ENCODE measurements at regions not wholly inside any gene's neighbourhood (a gene's known extent, or its start where the extent isn't known, plus 50 kb on each side); places are given as distances from the start of the nearest gene placed in this dataset.

DNA sequence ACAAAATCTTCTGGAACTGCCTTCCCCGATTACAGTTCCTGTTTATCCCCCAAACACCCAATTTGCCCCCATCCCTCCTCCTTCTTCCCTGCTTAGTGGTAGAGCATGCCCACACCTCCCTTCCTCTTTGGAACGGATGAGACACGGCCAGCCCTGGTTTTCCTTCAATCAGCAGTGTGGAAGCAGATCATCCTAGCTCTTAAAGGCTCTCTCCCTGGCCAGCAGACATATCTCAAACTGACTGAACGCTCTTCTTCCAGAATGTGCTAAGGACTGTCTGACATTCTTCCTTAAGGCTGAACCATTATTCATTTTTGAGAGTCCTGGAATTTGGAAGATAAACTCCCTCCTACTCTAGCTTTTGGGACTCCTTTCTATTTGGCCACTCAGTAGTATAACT, 161.1 kb downstream of the TRIML1 start:
- Histone ChIP-seq H3K27ac (ENCODE audit: low read depth in 2 of 2, low read length in 1 of 2) (no peak overlapping the region), H3K4me1 (ENCODE audit: control insufficient read depth in 2 of 2, insufficient read depth in 2 of 2, low read length in 1 of 2) (no peaks in the 10 kb centered on the region), H3K27me3 (ENCODE audit: control insufficient read depth in 1 of 2, insufficient read depth in 2 of 2, low read length in 2 of 2) (no peaks in the 10 kb centered on the region), H3K9me3 (ENCODE audit: control insufficient read depth in 2 of 2, insufficient read depth in 1 of 2, low read depth in 1 of 2, low read length in 1 of 2) (peaks cover 0 to 2% of the 10 kb centered on the region in 2 donors), H3K4me3 (ENCODE audit: low read depth in 1 of 2, low read length in 2 of 2) (no peak overlapping the region), H3K36me3 (ENCODE audit: control insufficient read depth in 2 of 2, insufficient read depth in 2 of 2, low read length in 1 of 2) (no peaks in the 10 kb centered on the region)
- 56 to 57% methylated on average over 4 of the region's 4 CpGs for WGBS, 2 donors

DNA sequence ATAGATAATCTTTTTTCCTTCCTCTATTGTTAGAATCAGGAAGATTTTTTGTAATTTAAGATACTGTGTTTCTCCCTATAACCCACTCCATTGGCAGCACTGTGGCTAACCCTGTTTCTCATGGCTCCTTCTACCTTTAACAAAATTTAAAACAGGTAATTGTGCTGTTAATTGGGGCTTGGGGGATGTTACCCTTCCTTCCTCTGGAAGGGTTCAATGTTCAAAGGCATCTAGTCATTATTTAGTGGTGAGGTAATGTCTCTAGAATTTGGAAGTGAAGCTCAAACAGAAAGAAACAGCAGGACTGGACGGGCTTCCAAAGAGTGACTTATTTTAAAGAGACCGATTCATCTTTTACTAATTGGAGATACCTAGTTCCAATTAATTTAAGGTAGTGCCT, 166.4 kb downstream of the TRIML1 start:
- WGBS, 2 donors, result 64 to 65% methylated on average over 2 of the region's 2 CpGs
- H3K4me1 ChIP-seq (ENCODE audit: control insufficient read depth in 2 of 2, insufficient read depth in 2 of 2, low read length in 1 of 2), result no peaks in the 10 kb centered on the region
- H3K9me3 ChIP-seq (ENCODE audit: control insufficient read depth in 2 of 2, insufficient read depth in 1 of 2, low read depth in 1 of 2, low read length in 1 of 2), result peaks cover 0 to 2% of the 10 kb centered on the region in 2 donors
- no peaks in the 10 kb centered on the region for H3K27me3 ChIP-seq (ENCODE audit: control insufficient read depth in 1 of 2, insufficient read depth in 2 of 2, low read length in 2 of 2)
- no peak overlapping the region for H3K27ac ChIP-seq (ENCODE audit: low read depth in 2 of 2, low read length in 1 of 2)
- H3K36me3 ChIP-seq (ENCODE audit: control insufficient read depth in 2 of 2, insufficient read depth in 2 of 2, low read length in 1 of 2), result no peaks in the 10 kb centered on the region
- H3K4me3 ChIP-seq (ENCODE audit: low read depth in 1 of 2, low read length in 2 of 2), result no peak overlapping the region

- 67 to 84% methylated on average over 4 of the region's 4 CpGs for WGBS, 2 donors
Measured at GRCh38 chr4:188307591-188307990, 168.3 kb downstream of the TRIML1 start.

DNA sequence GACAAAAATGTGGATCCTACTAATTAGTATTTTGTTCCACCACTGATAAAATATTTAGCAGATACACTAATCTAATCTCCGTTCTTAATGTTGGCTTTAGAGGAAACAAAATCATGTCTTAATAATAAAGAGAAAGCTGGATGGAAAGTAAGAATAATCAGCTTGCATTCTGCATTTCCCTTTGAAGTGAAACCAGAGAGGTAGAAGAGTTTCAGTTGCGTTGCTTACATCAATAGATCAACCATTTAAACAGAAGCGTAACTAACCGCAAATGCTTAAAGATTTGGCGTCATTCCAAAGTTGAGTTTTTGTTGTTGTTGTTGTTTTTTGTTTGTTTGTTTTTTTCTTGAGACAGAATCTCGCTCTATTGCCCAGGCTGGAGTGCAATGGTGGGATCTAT, 168.9 kb downstream of the TRIML1 start:
- Histone ChIP-seq H3K27ac (ENCODE audit: low read depth in 2 of 2, low read length in 1 of 2) (no peak overlapping the region), H3K36me3 (ENCODE audit: control insufficient read depth in 2 of 2, insufficient read depth in 2 of 2, low read length in 1 of 2) (no peaks in the 10 kb centered on the region), H3K9me3 (ENCODE audit: control insufficient read depth in 2 of 2, insufficient read depth in 1 of 2, low read depth in 1 of 2, low read length in 1 of 2) (no peaks in the 10 kb centered on the region), H3K4me3 (ENCODE audit: low read depth in 1 of 2, low read length in 2 of 2) (no peak overlapping the region), H3K4me1 (ENCODE audit: control insufficient read depth in 2 of 2, insufficient read depth in 2 of 2, low read length in 1 of 2) (no peaks in the 10 kb centered on the region), H3K27me3 (ENCODE audit: control insufficient read depth in 1 of 2, insufficient read depth in 2 of 2, low read length in 2 of 2) (no peaks in the 10 kb centered on the region)
- 84 to 89% methylated on average over 6 of the region's 6 CpGs for WGBS, 2 donors

More at GRCh38 chr4:188307591-188307990, 168.3 kb downstream of the TRIML1 start:
- no peaks in the 10 kb centered on the region for H3K4me1 ChIP-seq (ENCODE audit: control insufficient read depth in 2 of 2, insufficient read depth in 2 of 2, low read length in 1 of 2)
- no peaks in the 10 kb centered on the region for H3K36me3 ChIP-seq (ENCODE audit: control insufficient read depth in 2 of 2, insufficient read depth in 2 of 2, low read length in 1 of 2)
- no peaks in the 10 kb centered on the region for H3K9me3 ChIP-seq (ENCODE audit: control insufficient read depth in 2 of 2, insufficient read depth in 1 of 2, low read depth in 1 of 2, low read length in 1 of 2)
- no peaks in the 10 kb centered on the region for H3K27me3 ChIP-seq (ENCODE audit: control insufficient read depth in 1 of 2, insufficient read depth in 2 of 2, low read length in 2 of 2)
- H3K27ac ChIP-seq (ENCODE audit: low read depth in 2 of 2, low read length in 1 of 2), result no peak overlapping the region
- H3K4me3 ChIP-seq (ENCODE audit: low read depth in 1 of 2, low read length in 2 of 2), result no peak overlapping the region

DNA sequence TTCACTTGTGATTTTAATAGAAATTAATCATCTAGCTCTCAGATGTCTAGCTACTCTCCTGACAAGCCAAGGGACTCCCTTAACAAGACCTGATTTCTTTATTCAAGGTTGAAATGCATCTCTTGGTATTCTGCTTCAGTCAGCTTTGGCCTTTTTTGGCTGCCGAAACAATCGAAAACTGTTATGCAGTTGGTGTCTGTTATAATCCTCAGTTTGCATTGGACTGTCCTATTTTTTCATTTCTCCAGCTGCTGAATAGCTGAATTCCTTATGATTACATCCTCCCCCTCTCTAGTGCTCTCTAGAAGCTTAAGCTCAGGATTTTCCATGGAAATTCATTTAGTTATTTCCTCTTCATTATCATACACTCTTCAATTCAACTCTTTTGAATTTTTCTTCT, 177.2 kb downstream of the TRIML1 start:
- 92 to 94% methylated on average over 2 of the region's 2 CpGs for WGBS, 2 donors
- Histone ChIP-seq H3K27me3 (ENCODE audit: control insufficient read depth in 1 of 2, insufficient read depth in 2 of 2, low read length in 2 of 2) (no peaks in the 10 kb centered on the region), H3K9me3 (ENCODE audit: control insufficient read depth in 2 of 2, insufficient read depth in 1 of 2, low read depth in 1 of 2, low read length in 1 of 2) (peaks cover 0 to 3% of the 10 kb centered on the region in 2 donors), H3K27ac (ENCODE audit: low read depth in 2 of 2, low read length in 1 of 2) (no peak overlapping the region), H3K4me3 (ENCODE audit: low read depth in 1 of 2, low read length in 2 of 2) (no peak overlapping the region), H3K36me3 (ENCODE audit: control insufficient read depth in 2 of 2, insufficient read depth in 2 of 2, low read length in 1 of 2) (no peaks in the 10 kb centered on the region), H3K4me1 (ENCODE audit: control insufficient read depth in 2 of 2, insufficient read depth in 2 of 2, low read length in 1 of 2) (no peaks in the 10 kb centered on the region)

DNA sequence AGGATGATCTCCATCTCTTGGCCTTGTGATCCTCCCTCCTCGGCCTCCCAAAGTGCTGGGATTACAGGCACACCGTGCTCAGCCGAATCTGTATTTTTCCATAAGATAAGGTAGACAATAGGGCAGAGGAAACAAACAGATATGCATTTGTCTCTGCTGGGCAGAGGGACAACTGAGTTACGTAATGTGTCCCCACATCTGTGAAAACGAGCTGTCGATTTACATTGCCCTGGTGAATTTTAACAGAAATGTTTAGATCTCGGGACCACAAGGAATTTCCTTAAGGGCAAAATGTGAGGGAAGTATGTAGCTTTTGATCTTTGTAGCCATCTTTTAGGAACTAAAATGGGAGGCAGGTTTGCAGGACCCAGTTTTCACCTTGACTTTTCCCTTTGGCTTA, 189.7 kb downstream of the TRIML1 start:
- H3K4me3 ChIP-seq (ENCODE audit: low read depth in 1 of 2, low read length in 2 of 2), result no peak overlapping the region
- H3K27ac ChIP-seq (ENCODE audit: low read depth in 2 of 2, low read length in 1 of 2), result no peak overlapping the region
- no peaks in the 10 kb centered on the region for H3K27me3 ChIP-seq (ENCODE audit: control insufficient read depth in 1 of 2, insufficient read depth in 2 of 2, low read length in 2 of 2)
- H3K4me1 ChIP-seq (ENCODE audit: control insufficient read depth in 2 of 2, insufficient read depth in 2 of 2, low read length in 1 of 2), result no peaks in the 10 kb centered on the region
- 82 to 84% methylated on average over 7 of the region's 7 CpGs for WGBS, 2 donors
- H3K36me3 ChIP-seq (ENCODE audit: control insufficient read depth in 2 of 2, insufficient read depth in 2 of 2, low read length in 1 of 2), result no peaks in the 10 kb centered on the region
- H3K9me3 ChIP-seq (ENCODE audit: control insufficient read depth in 2 of 2, insufficient read depth in 1 of 2, low read depth in 1 of 2, low read length in 1 of 2), result no peaks in the 10 kb centered on the region

DNA sequence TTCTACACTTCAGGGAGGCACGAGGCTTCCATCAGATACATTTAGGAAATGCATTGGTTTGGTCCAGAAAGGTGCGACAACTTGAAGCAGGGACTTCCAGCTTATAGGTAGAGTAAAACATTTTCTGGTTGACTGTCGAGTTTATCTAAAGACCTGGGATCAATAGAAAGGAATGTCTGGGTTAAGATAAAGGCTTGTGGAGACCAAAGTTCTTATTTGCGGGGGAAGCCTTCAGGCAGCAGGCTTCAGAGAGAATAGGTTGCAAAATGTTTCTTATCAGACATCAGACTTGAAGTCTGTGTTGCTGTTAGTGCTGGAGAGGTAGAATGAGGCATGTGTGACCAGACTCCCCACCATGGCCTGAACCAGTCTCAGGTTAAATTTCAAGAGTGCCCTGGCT, 190.3 kb downstream of the TRIML1 start:
- no peaks in the 10 kb centered on the region for H3K27me3 ChIP-seq (ENCODE audit: control insufficient read depth in 1 of 2, insufficient read depth in 2 of 2, low read length in 2 of 2)
- no peaks in the 10 kb centered on the region for H3K9me3 ChIP-seq (ENCODE audit: control insufficient read depth in 2 of 2, insufficient read depth in 1 of 2, low read depth in 1 of 2, low read length in 1 of 2)
- H3K4me1 ChIP-seq (ENCODE audit: control insufficient read depth in 2 of 2, insufficient read depth in 2 of 2, low read length in 1 of 2), result no peaks in the 10 kb centered on the region
- WGBS, 2 donors, result 55 to 75% methylated on average over 4 of the region's 4 CpGs
- no peaks in the 10 kb centered on the region for H3K36me3 ChIP-seq (ENCODE audit: control insufficient read depth in 2 of 2, insufficient read depth in 2 of 2, low read length in 1 of 2)
- no peak overlapping the region for H3K4me3 ChIP-seq (ENCODE audit: low read depth in 1 of 2, low read length in 2 of 2)
- no peak overlapping the region for H3K27ac ChIP-seq (ENCODE audit: low read depth in 2 of 2, low read length in 1 of 2)

- Histone ChIP-seq H3K36me3 (ENCODE audit: control insufficient read depth in 2 of 2, insufficient read depth in 2 of 2, low read length in 1 of 2) (no peaks in the 10 kb centered on the region), H3K4me3 (ENCODE audit: low read depth in 1 of 2, low read length in 2 of 2) (no peak overlapping the region), H3K27me3 (ENCODE audit: control insufficient read depth in 1 of 2, insufficient read depth in 2 of 2, low read length in 2 of 2) (no peaks in the 10 kb centered on the region), H3K27ac (ENCODE audit: low read depth in 2 of 2, low read length in 1 of 2) (no peak overlapping the region), H3K4me1 (ENCODE audit: control insufficient read depth in 2 of 2, insufficient read depth in 2 of 2, low read length in 1 of 2) (no peaks in the 10 kb centered on the region), H3K9me3 (ENCODE audit: control insufficient read depth in 2 of 2, insufficient read depth in 1 of 2, low read depth in 1 of 2, low read length in 1 of 2) (no peaks in the 10 kb centered on the region)
- WGBS, 2 donors, result 63 to 65% methylated on average over 2 of the region's 2 CpGs
Measured at GRCh38 chr4:188332265-188332664, 193.0 kb downstream of the TRIML1 start.

DNA sequence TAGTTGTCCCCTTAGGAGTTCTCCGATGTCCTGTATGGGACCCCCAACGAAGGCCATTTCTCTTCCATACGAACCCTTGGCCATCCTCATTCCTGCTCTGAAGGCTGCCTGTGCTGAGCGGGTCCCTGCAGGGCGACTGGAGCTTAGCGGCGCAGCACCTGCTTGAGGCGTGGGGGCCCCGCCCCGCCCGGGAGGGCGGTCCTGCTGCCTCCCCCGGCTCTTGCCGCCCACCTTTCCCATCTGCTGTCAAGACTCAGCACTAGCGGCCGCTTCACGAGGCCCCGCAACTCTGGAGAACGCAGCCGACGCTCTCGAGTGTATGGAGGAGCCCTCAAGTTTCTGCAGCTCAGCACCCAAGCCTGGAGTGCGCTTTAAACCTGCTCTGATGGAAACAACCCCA, 197.7 kb downstream of the TRIML1 start:
- H3K9me3 ChIP-seq (ENCODE audit: control insufficient read depth in 2 of 2, insufficient read depth in 1 of 2, low read depth in 1 of 2, low read length in 1 of 2), result no peaks in the 10 kb centered on the region
- no peaks in the 10 kb centered on the region for H3K27me3 ChIP-seq (ENCODE audit: control insufficient read depth in 1 of 2, insufficient read depth in 2 of 2, low read length in 2 of 2)
- 96% methylated on average over 23 of the region's 23 CpGs for WGBS, 2 donors
- no peak overlapping the region for H3K27ac ChIP-seq (ENCODE audit: low read depth in 2 of 2, low read length in 1 of 2)
- H3K36me3 ChIP-seq (ENCODE audit: control insufficient read depth in 2 of 2, insufficient read depth in 2 of 2, low read length in 1 of 2), result no peaks in the 10 kb centered on the region
- H3K4me1 ChIP-seq (ENCODE audit: control insufficient read depth in 2 of 2, insufficient read depth in 2 of 2, low read length in 1 of 2), result no peaks in the 10 kb centered on the region
- no peak overlapping the region for H3K4me3 ChIP-seq (ENCODE audit: low read depth in 1 of 2, low read length in 2 of 2)

DNA sequence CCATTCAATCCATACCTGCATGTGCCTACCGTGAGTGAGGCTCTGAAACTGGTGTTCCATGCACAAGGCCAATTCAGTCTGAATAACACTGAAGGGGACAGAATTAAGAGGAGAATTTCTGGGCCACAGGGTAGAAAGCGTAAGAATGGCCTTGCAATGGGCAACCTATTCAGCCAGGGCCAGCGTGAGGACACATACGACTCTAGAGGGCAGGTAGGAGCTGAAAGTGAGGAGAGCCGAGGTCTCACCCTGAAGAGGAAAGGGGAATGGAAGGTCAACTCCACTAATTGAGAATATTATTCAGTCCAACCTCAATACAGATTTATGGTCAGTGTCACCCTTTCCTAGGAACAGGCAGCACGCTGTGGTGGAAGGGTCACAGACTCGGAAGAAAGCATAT, 202.2 kb downstream of the TRIML1 start:
- Histone ChIP-seq H3K4me3 (ENCODE audit: low read depth in 1 of 2, low read length in 2 of 2) (no peak overlapping the region), H3K4me1 (ENCODE audit: control insufficient read depth in 2 of 2, insufficient read depth in 2 of 2, low read length in 1 of 2) (no peaks in the 10 kb centered on the region), H3K9me3 (ENCODE audit: control insufficient read depth in 2 of 2, insufficient read depth in 1 of 2, low read depth in 1 of 2, low read length in 1 of 2) (no peaks in the 10 kb centered on the region), H3K27me3 (ENCODE audit: control insufficient read depth in 1 of 2, insufficient read depth in 2 of 2, low read length in 2 of 2) (no peaks in the 10 kb centered on the region), H3K36me3 (ENCODE audit: control insufficient read depth in 2 of 2, insufficient read depth in 2 of 2, low read length in 1 of 2) (no peaks in the 10 kb centered on the region), H3K27ac (ENCODE audit: low read depth in 2 of 2, low read length in 1 of 2) (no peak overlapping the region)
- WGBS, 2 donors, result 87 to 94% methylated on average over 7 of the region's 7 CpGs

Data from esophagus (tissue), 2 donors.